ENCODE measurements at regions not wholly inside any gene's neighbourhood (a gene's known extent, or its start where the extent isn't known, plus 50 kb on each side); places are given as distances from the start of the nearest gene placed in this dataset.

GRCh38 chrX:42000836-42001235 lies 77.5 kb upstream of the CASK start:
- H3K9ac ChIP-seq (ENCODE audit: low read length), result no peak overlapping the region

GRCh38 chrX:41984628-41985027 lies 61.3 kb upstream of the CASK start:
- H3K9me3 ChIP-seq (ENCODE audit: insufficient read depth, low read depth, low read length), result no peaks in the 10 kb centered on the region
- H4K20me1 ChIP-seq (ENCODE audit: insufficient read depth, low read length), result no peaks in the 10 kb centered on the region
- Mint-ChIP-seq H3K4me3 (ENCODE audit: unreplicated experiment) (no peak overlapping the region), H3K36me3 (ENCODE audit: low read depth, unreplicated experiment) (no peaks in the 10 kb centered on the region), H3K4me1 (ENCODE audit: low read depth, unreplicated experiment) (no peaks in the 10 kb centered on the region), H3K27me3 (ENCODE audit: low read depth, unreplicated experiment) (no peaks in the 10 kb centered on the region), H3K27ac (ENCODE audit: unreplicated experiment) (no peak overlapping the region), H3K9me3 (ENCODE audit: unreplicated experiment) (no peaks in the 10 kb centered on the region)
- FAIRE-seq (no peak), DNase-seq (ENCODE audit: low read depth) (peak; percentile 10)
- no peak overlapping the region for H3K4me2 ChIP-seq (ENCODE audit: low read length)
- no peaks in the 10 kb centered on the region for H3K4me1 ChIP-seq (ENCODE audit: insufficient read depth, low read length)
- no peak overlapping the region for H2AFZ ChIP-seq (ENCODE audit: low read depth, low read length)
- no peak overlapping the region for H3K27ac ChIP-seq (ENCODE audit: low read depth, low read length)
- H3K4me3 ChIP-seq (ENCODE audit: insufficient read depth, low read depth, low read length), result no peak overlapping the region
- H3K79me2 ChIP-seq (ENCODE audit: insufficient read depth, low read length), result no peaks in the 10 kb centered on the region
- no peaks in the 10 kb centered on the region for H3K36me3 ChIP-seq (ENCODE audit: insufficient read depth, low read length)
- no peaks in the 10 kb centered on the region for H3K27me3 ChIP-seq (ENCODE audit: insufficient read depth, low read length)
- TF ChIP-seq CTCF (IDR thresholded peaks at IDR 0.05; ENCODE audit: insufficient read depth, low read depth, low read length) (no peak), EZH2 (IDR thresholded peaks at IDR 0.05; ENCODE audit: insufficient read depth, low read length) (no peak)
- no peak overlapping the region for H3K9ac ChIP-seq (ENCODE audit: low read length)

More at GRCh38 chrX:42000836-42001235, 77.5 kb upstream of the CASK start:
- H3K9me3 Mint-ChIP-seq (ENCODE audit: unreplicated experiment), result peaks cover 2% of the 10 kb centered on the region
- no peaks in the 10 kb centered on the region for H3K79me2 ChIP-seq (ENCODE audit: insufficient read depth, low read length)
- no peaks in the 10 kb centered on the region for H3K36me3 Mint-ChIP-seq (ENCODE audit: low read depth, unreplicated experiment)
- no peaks in the 10 kb centered on the region for H3K36me3 ChIP-seq (ENCODE audit: insufficient read depth, low read length)
- FAIRE-seq (peak; percentile 5), DNase-seq (ENCODE audit: low read depth) (no peak)
- no peak overlapping the region for H3K4me3 Mint-ChIP-seq (ENCODE audit: unreplicated experiment)
- H3K27me3 ChIP-seq (ENCODE audit: insufficient read depth, low read length), result no peaks in the 10 kb centered on the region
- no peaks in the 10 kb centered on the region for H4K20me1 ChIP-seq (ENCODE audit: insufficient read depth, low read length)
- H3K4me2 ChIP-seq (ENCODE audit: low read length), result no peak overlapping the region
- H3K27me3 Mint-ChIP-seq (ENCODE audit: low read depth, unreplicated experiment), result no peaks in the 10 kb centered on the region
- no peak overlapping the region for H3K27ac ChIP-seq (ENCODE audit: low read depth, low read length)
- no peak overlapping the region for H2AFZ ChIP-seq (ENCODE audit: low read depth, low read length)
- H3K27ac Mint-ChIP-seq (ENCODE audit: unreplicated experiment), result no peak overlapping the region
- no peaks in the 10 kb centered on the region for H3K4me1 ChIP-seq (ENCODE audit: insufficient read depth, low read length)
- H3K4me3 ChIP-seq (ENCODE audit: insufficient read depth, low read depth, low read length), result no peak overlapping the region
- TF ChIP-seq EZH2 (IDR thresholded peaks at IDR 0.05; ENCODE audit: insufficient read depth, low read length) (no peak), CTCF (IDR thresholded peaks at IDR 0.05; ENCODE audit: insufficient read depth, low read depth, low read length) (no peak)
- no peaks in the 10 kb centered on the region for H3K9me3 ChIP-seq (ENCODE audit: insufficient read depth, low read depth, low read length)
- no peaks in the 10 kb centered on the region for H3K4me1 Mint-ChIP-seq (ENCODE audit: low read depth, unreplicated experiment)

- no peaks in the 10 kb centered on the region for H3K27me3 Mint-ChIP-seq (ENCODE audit: low read depth, unreplicated experiment)
- H3K9me3 Mint-ChIP-seq (ENCODE audit: unreplicated experiment), result no peaks in the 10 kb centered on the region
- no peaks in the 10 kb centered on the region for H3K4me1 Mint-ChIP-seq (ENCODE audit: low read depth, unreplicated experiment)
- H3K4me3 Mint-ChIP-seq (ENCODE audit: unreplicated experiment), result no peak overlapping the region
- H4K20me1 ChIP-seq (ENCODE audit: insufficient read depth, low read length), result no peaks in the 10 kb centered on the region
- H2AFZ ChIP-seq (ENCODE audit: low read depth, low read length), result no peak overlapping the region
- no peak overlapping the region for H3K27ac Mint-ChIP-seq (ENCODE audit: unreplicated experiment)
- no peak overlapping the region for H3K9ac ChIP-seq (ENCODE audit: low read length)
- FAIRE-seq (no peak), DNase-seq (ENCODE audit: low read depth) (no peak)
- TF ChIP-seq EZH2 (IDR thresholded peaks at IDR 0.05; ENCODE audit: insufficient read depth, low read length), result no peak
- no peak for TF ChIP-seq CTCF (IDR thresholded peaks at IDR 0.05; ENCODE audit: insufficient read depth, low read depth, low read length)
- H3K4me1 ChIP-seq (ENCODE audit: insufficient read depth, low read length), result no peaks in the 10 kb centered on the region
- no peaks in the 10 kb centered on the region for H3K36me3 Mint-ChIP-seq (ENCODE audit: low read depth, unreplicated experiment)
- H3K27ac ChIP-seq (ENCODE audit: low read depth, low read length), result no peak overlapping the region
- H3K4me2 ChIP-seq (ENCODE audit: low read length), result no peak overlapping the region
- no peaks in the 10 kb centered on the region for H3K36me3 ChIP-seq (ENCODE audit: insufficient read depth, low read length)
- no peaks in the 10 kb centered on the region for H3K27me3 ChIP-seq (ENCODE audit: insufficient read depth, low read length)
- no peaks in the 10 kb centered on the region for H3K9me3 ChIP-seq (ENCODE audit: insufficient read depth, low read depth, low read length)
- no peak overlapping the region for H3K4me3 ChIP-seq (ENCODE audit: insufficient read depth, low read depth, low read length)
- no peaks in the 10 kb centered on the region for H3K79me2 ChIP-seq (ENCODE audit: insufficient read depth, low read length)
Observed at GRCh38 chrX:41982953-41983352, 59.6 kb upstream of the CASK start.
